HG02870 (cell line): ENCODE measurements at regions not wholly inside any gene's neighbourhood (a gene's known extent, or its start where the extent isn't known, plus 50 kb on each side); places are given as distances from the start of the nearest gene placed in this dataset.

Experiments
- ATAC-seq: cut with Tn5 transposase; IDR thresholded peaks from one replicate; pipeline ENCODE4 v1.9.1; 2021; ENCODE audit warnings: mild to moderate bottlenecking, moderate library complexity; ENCODE audit not compliant: unreplicated experiment

GRCh38 chr1:108082738-108083562 lies 117.2 kb downstream of the SLC25A24 start:
- no peak for ATAC-seq

- no peak for ATAC-seq
Measured at GRCh38 chr1:108082001-108082400, 117.0 kb upstream of the VAV3 start.

GRCh38 chr1:108080448-108080847 lies 115.5 kb upstream of the VAV3 start:
- no peak for ATAC-seq

GRCh38 chr1:108079440-108080025 lies 114.6 kb upstream of the VAV3 start:
- ATAC-seq: no peak

DNA sequence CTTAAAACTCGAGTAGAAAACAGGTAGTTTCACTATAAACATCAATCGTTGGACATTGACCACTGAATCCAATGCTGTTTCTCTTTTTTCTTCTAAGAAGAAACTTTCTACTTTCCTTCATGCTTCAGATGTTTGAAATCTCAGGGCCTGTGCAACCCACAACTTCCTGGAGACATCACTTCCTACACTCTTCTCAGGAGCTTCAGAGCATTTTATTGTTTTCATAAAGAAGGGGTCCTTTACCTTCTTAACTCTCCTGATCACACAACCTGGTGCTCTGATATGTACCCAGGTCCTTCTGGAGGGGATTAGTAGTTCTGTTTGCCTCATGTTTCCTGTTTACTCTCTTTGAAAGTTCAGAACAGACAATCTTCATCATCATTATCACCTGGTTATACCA lies 113.0 kb upstream of the VAV3 start:
- ATAC-seq: no peak

DNA sequence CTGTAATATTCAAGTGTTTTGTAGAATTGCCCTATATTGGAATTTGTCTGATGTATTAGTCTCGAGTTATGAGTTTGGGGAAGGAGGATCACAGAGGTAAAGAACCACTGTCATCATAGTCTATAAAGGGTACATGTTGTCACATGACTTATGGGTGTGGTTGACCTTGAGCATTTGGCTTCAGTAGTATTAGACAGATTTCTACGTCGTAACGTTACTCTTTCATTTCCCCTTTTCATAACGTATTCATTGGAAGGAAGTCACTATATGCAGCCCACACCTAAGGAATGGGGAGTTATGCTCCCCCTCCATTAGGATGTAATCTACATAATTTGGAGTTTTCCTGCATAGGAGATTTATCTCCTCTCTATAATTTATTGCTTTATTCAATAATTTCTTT lies 110.1 kb upstream of the VAV3 start:
- peak; percentile 55 for ATAC-seq

- ATAC-seq: no peak
Measured at GRCh38 chr1:108072776-108073175, 107.8 kb upstream of the VAV3 start.

- no peak for ATAC-seq
Measured at GRCh38 chr1:108072212-108072611, 107.2 kb upstream of the VAV3 start.

GRCh38 chr1:108071601-108072000 lies 106.6 kb upstream of the VAV3 start:
- ATAC-seq: peak; percentile 76

DNA sequence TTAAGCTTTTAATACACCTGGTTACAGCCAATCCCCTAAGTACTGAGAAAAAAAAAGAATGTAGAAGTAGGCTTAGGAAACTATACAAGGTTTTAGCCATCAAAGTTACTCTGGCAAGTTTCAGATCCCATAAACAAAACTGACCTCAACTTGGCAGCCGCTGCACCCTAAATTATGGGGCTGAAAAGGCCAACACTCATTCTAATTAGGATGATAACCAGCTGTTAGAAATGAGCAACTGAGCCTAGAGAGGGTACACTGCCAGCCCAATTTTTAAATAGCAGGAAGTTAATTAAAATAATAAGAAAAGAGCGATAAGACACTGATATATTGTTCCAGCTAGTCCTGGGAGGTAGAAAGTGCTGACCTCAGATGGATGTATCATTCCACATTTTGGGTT lies 105.7 kb upstream of the VAV3 start:
- no peak for ATAC-seq

DNA sequence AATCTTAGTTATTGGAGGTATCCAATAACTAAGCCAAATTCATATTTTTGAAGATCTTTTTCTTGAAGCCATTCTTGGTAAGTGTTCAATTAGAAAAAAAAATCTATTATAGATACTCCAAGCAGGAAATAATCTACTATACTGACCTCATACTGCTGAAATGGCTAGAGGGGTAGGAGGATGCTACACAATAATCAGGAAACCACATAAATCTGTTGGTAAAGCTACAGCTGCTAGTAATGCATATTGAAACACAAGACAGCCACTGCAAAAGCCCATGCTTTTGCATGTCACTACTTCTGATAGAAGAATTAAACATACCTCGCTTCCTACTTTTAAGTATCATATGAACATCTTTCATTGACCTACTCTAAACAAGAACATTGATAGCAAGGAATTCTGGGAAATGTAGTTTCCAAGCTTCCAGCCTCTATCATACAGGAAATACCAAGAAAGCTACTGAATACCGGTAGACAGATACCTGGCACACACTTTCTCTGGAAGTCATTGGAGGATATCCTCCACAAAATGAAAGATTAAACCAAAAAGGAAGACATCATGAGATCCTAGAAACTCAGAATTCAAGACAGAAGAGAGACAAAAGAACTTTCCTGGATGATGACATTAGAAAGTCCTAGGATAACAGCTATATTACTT lies 103.0 kb upstream of the VAV3 start:
- no peak for ATAC-seq

GRCh38 chr1:108066808-108067207 lies 101.8 kb upstream of the VAV3 start:
- no peak for ATAC-seq

DNA sequence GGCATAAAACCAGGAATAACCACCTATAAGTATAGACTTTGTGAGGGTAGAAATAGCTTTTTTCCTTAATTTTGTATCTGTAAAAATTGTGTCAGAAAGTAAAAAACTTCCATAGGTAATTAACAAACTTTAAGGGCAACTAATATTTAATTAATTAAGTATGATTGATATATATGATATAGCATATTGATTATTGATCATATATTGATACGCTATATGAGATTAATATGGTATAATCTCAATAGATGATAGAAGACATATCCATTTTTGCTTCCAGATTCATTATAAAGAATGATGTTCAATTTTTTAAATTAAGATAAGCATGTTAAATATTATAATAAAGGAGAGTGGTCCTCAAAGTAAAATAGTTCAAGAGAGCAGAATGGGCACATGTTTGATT lies 99.3 kb upstream of the VAV3 start:
- ATAC-seq: no peak

- ATAC-seq: no peak
Measured at GRCh38 chr1:108063703-108064102, 98.7 kb upstream of the VAV3 start.

DNA sequence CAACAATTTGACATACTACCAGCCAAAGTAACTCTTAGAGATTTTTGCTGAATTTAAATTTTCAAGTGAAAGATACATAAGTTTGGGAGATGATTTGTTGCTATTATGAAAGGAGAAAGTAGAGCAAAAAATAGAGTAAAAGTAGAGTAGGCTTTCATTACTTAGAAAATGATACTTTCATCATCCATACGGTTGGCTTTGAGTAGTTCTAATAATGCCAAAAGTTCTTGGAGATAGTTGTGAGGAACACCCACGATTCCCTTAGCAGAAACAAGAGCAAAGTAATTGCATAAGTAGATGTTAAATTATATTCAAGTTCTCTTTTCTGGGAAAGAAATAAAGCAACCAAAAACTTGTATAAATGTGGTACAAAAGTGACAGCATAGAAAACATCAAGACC lies 95.0 kb upstream of the VAV3 start:
- ATAC-seq: no peak

DNA sequence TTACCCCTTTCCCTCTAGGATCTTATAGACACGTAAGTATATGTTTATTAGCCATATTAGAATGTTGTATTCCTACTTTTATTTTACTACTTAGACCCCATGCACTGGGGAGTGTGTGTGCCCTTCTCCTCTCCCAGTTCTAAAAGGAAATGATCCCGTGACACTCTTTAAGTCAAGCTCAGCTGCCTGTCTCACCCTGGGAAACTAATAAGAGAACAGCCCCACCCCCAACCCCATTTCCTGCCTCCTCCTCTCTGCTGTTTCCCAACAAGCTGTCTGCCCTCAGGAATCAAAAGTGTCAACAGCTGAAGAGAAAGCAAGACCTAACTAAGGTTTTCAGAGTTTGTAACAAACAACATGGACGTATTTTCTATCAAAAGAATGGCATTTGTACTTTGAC lies 92.6 kb upstream of the VAV3 start:
- no peak for ATAC-seq

DNA sequence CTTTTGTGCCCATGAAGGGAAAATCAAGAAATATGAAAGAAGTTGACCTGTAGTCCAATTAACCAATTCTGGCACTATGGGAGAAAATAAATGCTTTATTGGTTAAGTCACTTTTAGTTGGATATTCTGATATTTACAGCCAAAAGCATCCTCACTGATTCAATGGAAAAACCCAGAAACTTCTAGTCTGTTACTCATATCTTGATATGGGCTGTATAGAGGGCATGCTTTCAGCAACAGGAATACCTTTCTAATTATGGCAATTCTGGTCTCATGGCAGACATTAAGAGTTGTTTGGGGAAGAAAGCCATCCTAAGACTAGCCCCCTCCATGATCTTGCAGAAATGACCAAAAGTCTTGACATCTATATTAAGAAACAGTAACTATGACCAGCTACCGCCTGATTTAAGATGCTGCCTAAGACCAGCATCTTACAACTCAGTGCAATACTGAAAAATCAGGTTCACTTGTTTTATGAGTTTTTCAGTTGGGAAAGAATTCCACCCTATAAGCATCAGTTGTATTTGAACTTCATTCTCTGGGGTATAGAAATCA lies 91.5 kb upstream of the VAV3 start:
- ATAC-seq: no peak

- ATAC-seq: no peak
Measured at GRCh38 chr1:108055387-108055786, 90.4 kb upstream of the VAV3 start.

DNA sequence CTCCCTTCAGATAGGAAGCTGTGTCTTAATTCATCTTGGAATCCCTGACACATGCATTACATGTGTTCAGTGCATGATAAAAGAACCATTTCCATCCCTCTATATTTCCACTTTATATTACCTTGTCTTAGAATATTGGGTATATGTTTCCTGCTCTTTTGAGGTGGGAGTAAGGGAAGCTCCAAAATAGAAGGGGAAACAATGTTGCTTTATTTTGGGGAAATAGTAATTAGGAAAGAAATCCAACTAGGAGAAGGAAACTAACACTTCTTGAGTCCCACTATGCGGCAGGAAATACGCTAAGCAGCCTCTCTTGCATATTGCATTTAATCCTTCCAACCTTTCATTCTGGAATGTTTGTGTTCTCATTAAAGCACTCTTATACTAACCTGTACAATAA lies 89.4 kb upstream of the VAV3 start:
- no peak for ATAC-seq

- no peak for ATAC-seq
Measured at GRCh38 chr1:108053270-108054013, 88.5 kb upstream of the VAV3 start.
